ENCODE measurements at regions not wholly inside any gene's neighbourhood (a gene's known extent, or its start where the extent isn't known, plus 50 kb on each side); places are given as distances from the start of the nearest gene placed in this dataset.

- no peak overlapping the region for H3K4me3 Mint-ChIP-seq
- H3K27me3 Mint-ChIP-seq (ENCODE audit: low read depth) = no peaks in the 10 kb centered on the region
- no peaks in the 10 kb centered on the region for H3K4me1 Mint-ChIP-seq
- H3K27ac Mint-ChIP-seq = no peak overlapping the region
- no peak for TF ChIP-seq CTCF (IDR thresholded peaks at IDR 0.05; ENCODE audit: unreplicated experiment)
- no peak for DNase-seq (ENCODE audit: low spot score in 2 of 2, unreplicated experiment in 2 of 2)
- no peaks in the 10 kb centered on the region for H3K36me3 Mint-ChIP-seq
- H3K9me3 Mint-ChIP-seq = no peaks in the 10 kb centered on the region
Observed at GRCh38 chr2:147779440-147779839, 65.4 kb upstream of the ACVR2A start.

- H3K9me3 Mint-ChIP-seq = no peaks in the 10 kb centered on the region
- DNase-seq (ENCODE audit: low spot score in 2 of 2, unreplicated experiment in 2 of 2) = no peak
- no peaks in the 10 kb centered on the region for H3K4me1 Mint-ChIP-seq
- no peak for TF ChIP-seq CTCF (IDR thresholded peaks at IDR 0.05; ENCODE audit: unreplicated experiment)
- H3K27ac Mint-ChIP-seq = no peak overlapping the region
- no peak overlapping the region for H3K4me3 Mint-ChIP-seq
- no peaks in the 10 kb centered on the region for H3K27me3 Mint-ChIP-seq (ENCODE audit: low read depth)
- H3K36me3 Mint-ChIP-seq = no peaks in the 10 kb centered on the region
Observed at GRCh38 chr2:147777394-147777793, 67.4 kb upstream of the ACVR2A start.

GRCh38 chr2:147774805-147775204 is 70.0 kb upstream of the ACVR2A start:
- no peak overlapping the region for H3K4me3 Mint-ChIP-seq
- H3K4me1 Mint-ChIP-seq = no peaks in the 10 kb centered on the region
- no peaks in the 10 kb centered on the region for H3K9me3 Mint-ChIP-seq
- TF ChIP-seq CTCF (IDR thresholded peaks at IDR 0.05; ENCODE audit: unreplicated experiment) = no peak
- H3K27me3 Mint-ChIP-seq (ENCODE audit: low read depth) = no peaks in the 10 kb centered on the region
- no peak for DNase-seq (ENCODE audit: low spot score in 2 of 2, unreplicated experiment in 2 of 2)
- H3K27ac Mint-ChIP-seq = no peak overlapping the region
- no peaks in the 10 kb centered on the region for H3K36me3 Mint-ChIP-seq

- no peak overlapping the region for H3K4me3 Mint-ChIP-seq
- H3K36me3 Mint-ChIP-seq = no peaks in the 10 kb centered on the region
- no peak for DNase-seq (ENCODE audit: low spot score in 2 of 2, unreplicated experiment in 2 of 2)
- H3K9me3 Mint-ChIP-seq = peaks cover 5% of the 10 kb centered on the region
- H3K27ac Mint-ChIP-seq = no peak overlapping the region
- no peaks in the 10 kb centered on the region for H3K27me3 Mint-ChIP-seq (ENCODE audit: low read depth)
- no peak for TF ChIP-seq CTCF (IDR thresholded peaks at IDR 0.05; ENCODE audit: unreplicated experiment)
- H3K4me1 Mint-ChIP-seq = no peaks in the 10 kb centered on the region
Observed at GRCh38 chr2:147773479-147773878, 71.3 kb upstream of the ACVR2A start.

GRCh38 chr2:147772781-147773180 is 72.0 kb upstream of the ACVR2A start:
- H3K36me3 Mint-ChIP-seq = no peaks in the 10 kb centered on the region
- no peak for TF ChIP-seq CTCF (IDR thresholded peaks at IDR 0.05; ENCODE audit: unreplicated experiment)
- no peaks in the 10 kb centered on the region for H3K27me3 Mint-ChIP-seq (ENCODE audit: low read depth)
- H3K4me3 Mint-ChIP-seq = no peak overlapping the region
- H3K4me1 Mint-ChIP-seq = no peaks in the 10 kb centered on the region
- no peak overlapping the region for H3K27ac Mint-ChIP-seq
- DNase-seq (ENCODE audit: low spot score in 2 of 2, unreplicated experiment in 2 of 2) = no peak
- H3K9me3 Mint-ChIP-seq = peaks cover 11% of the 10 kb centered on the region

- Mint-ChIP-seq H3K36me3 (no peaks in the 10 kb centered on the region), H3K4me1 (peaks cover 1% of the 10 kb centered on the region), H3K27ac (no peak overlapping the region), H3K4me3 (no peak overlapping the region), H3K27me3 (ENCODE audit: low read depth) (no peaks in the 10 kb centered on the region), H3K9me3 (peaks cover 35% of the 10 kb centered on the region)
- DNase-seq (ENCODE audit: low spot score in 2 of 2, unreplicated experiment in 2 of 2) = no peak
- no peak for TF ChIP-seq CTCF (IDR thresholded peaks at IDR 0.05; ENCODE audit: unreplicated experiment)
Observed at GRCh38 chr2:147763861-147764260, 81.0 kb upstream of the ACVR2A start.

Measured in mesothelial cell of epicardium (in vitro differentiated cells).